ENCODE measurements at regions not wholly inside any gene's neighbourhood (a gene's known extent, or its start where the extent isn't known, plus 50 kb on each side); places are given as distances from the start of the nearest gene placed in this dataset.

DNA sequence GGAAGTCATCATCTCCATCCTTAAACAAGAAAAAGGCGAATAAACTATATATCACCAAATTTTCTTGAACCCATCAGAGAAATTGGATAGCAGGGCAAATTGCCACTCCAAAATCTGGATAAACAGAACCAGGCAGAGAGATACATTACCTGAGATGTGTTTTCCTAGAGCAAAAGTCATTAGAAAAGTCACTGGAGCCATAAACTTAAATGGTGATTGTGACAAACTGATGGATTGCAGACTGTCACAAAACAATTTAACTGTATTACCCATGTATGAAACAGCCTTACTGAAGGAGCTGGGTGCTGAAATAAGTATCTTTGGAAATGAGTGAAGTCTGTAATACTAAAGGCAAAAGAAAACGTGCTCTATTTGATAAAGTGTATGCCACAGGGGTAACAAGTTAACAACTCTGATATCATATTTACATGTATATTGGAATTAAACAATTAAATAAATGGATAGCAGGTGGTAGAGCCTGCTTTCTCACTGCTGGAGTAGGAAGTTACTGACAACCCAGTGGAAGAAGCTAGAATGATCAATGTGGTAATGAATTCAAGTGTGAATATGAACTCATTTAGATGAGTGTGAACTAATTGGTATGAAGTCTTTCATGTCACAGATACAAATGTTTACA is 186.9 kb downstream of the LMBRD1 start:
- Histone ChIP-seq H3K27ac (no peak overlapping the region), H3K27me3 (no peaks in the 10 kb centered on the region), H3K36me3 (no peaks in the 10 kb centered on the region), H3K9me3 (no peaks in the 10 kb centered on the region), H3K4me1 (no peaks in the 10 kb centered on the region), H3K4me3 (no peak overlapping the region)
- intact Hi-C loops (cut with DNase I; ENCODE audit: low total_unique reads): no loop called here
- no peak for DNase-seq
- TF ChIP-seq CTCF (IDR thresholded peaks at IDR 0.05) (no peak), EP300 (IDR thresholded peaks at IDR 0.05; ENCODE audit: low read depth) (no peak), POLR2AphosphoS5 (IDR thresholded peaks at IDR 0.05) (no peak), POLR2A (IDR thresholded peaks at IDR 0.05) (no peak)
- 68 to 73% methylated on average over 2 of the region's 2 CpGs for WGBS, 2 donors (ENCODE audit: low coverage in 1 of 2)
- in situ Hi-C loops (cut with MboI; ENCODE audit: low pct_ligation_motif_present in 1 of 4, low pct_unique_long_range_greater_than_20kb in 1 of 4, low sequenced_read_pairs in 3 of 4): no loop called here

DNA sequence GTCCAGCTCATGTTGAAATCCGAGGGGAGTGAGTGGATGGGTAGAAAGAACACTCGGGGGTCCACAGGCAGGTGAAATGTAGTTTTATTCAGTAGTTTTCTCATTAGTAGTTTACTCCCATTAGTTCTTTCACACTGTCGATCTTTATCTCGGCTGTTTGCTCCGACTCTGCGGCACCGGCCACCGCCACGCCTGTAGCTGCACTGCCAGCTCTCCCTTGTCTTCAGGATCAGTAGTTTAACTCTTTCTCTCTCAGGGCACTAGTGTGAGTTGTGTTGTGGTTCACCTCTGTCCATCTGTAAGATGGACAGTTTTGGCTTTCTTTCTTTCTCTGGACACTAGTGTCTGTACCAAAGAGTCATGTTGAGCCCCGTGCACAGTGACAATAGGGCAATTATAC is 195.7 kb downstream of the LMBRD1 start:
- TF ChIP-seq POLR2A (IDR thresholded peaks at IDR 0.05) (no peak), EP300 (IDR thresholded peaks at IDR 0.05; ENCODE audit: low read depth) (no peak), POLR2AphosphoS5 (IDR thresholded peaks at IDR 0.05) (no peak), CTCF (IDR thresholded peaks at IDR 0.05) (no peak)
- 24 to 43% methylated on average over 2 to 10 of the region's 10 CpGs for WGBS, 2 donors (ENCODE audit: low coverage in 1 of 2)
- Histone ChIP-seq H3K9me3 (no peaks in the 10 kb centered on the region), H3K4me1 (no peaks in the 10 kb centered on the region), H3K36me3 (no peaks in the 10 kb centered on the region), H3K27ac (no peak overlapping the region), H3K27me3 (no peaks in the 10 kb centered on the region), H3K4me3 (no peak overlapping the region)
- in situ Hi-C loops (cut with MboI; ENCODE audit: low pct_ligation_motif_present in 1 of 4, low pct_unique_long_range_greater_than_20kb in 1 of 4, low sequenced_read_pairs in 3 of 4): no loop called here
- no peak for DNase-seq
- intact Hi-C loops (cut with DNase I; ENCODE audit: low total_unique reads): no loop called here

DNA sequence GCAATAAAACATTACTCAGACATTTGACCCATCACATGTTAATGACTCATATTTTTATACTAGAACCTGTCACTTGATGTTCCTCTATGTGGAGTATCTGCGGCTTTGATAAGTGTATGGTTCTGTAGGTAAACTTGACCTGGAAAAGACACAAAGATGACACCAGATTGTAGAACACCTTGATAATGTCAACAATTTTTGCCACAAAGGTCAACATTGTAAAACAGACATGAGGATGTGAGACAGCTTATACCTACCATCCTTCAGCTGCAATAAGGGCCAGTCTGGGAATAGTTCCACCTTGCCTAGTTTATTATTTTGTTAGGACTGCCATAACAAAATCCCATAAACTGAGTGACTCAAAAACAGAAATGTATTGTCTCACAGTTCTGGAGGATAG is 202.4 kb downstream of the LMBRD1 start:
- H3K27me3 ChIP-seq: no peaks in the 10 kb centered on the region
- DNase-seq: no peak
- no peaks in the 10 kb centered on the region for H3K4me1 ChIP-seq
- H3K36me3 ChIP-seq: no peaks in the 10 kb centered on the region
- 98 to 100% methylated on average over 1 of the region's 1 CpG for WGBS, 2 donors (ENCODE audit: low coverage in 1 of 2)
- intact Hi-C loops (cut with DNase I; ENCODE audit: low total_unique reads): no loop called here
- H3K9me3 ChIP-seq: no peaks in the 10 kb centered on the region
- no peak overlapping the region for H3K27ac ChIP-seq
- TF ChIP-seq POLR2AphosphoS5 (IDR thresholded peaks at IDR 0.05) (no peak), CTCF (IDR thresholded peaks at IDR 0.05) (no peak), EP300 (IDR thresholded peaks at IDR 0.05; ENCODE audit: low read depth) (no peak), POLR2A (IDR thresholded peaks at IDR 0.05) (no peak)
- in situ Hi-C loops (cut with MboI; ENCODE audit: low pct_ligation_motif_present in 1 of 4, low pct_unique_long_range_greater_than_20kb in 1 of 4, low sequenced_read_pairs in 3 of 4): no loop called here
- H3K4me3 ChIP-seq: no peak overlapping the region

DNA sequence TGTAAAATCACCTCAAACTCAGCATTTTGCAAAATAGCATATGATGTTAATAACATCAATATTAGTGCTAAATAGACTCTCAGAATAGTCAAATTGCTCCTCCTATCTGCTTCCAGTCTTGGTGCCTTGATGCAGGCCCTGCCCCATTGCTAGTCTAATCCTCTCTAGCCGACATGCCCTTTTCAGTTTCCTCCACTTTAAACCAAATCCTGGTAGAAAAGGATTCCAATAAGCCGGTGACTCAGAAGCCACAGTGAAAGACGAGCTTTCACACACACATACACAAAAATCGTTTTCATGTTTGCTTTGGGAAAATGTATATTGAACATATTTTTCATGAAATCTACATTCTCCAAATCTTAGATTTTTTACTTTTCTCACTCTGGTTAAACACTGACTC is 203.1 kb downstream of the LMBRD1 start:
- Histone ChIP-seq H3K27ac (no peak overlapping the region), H3K36me3 (no peaks in the 10 kb centered on the region), H3K27me3 (no peaks in the 10 kb centered on the region), H3K4me1 (no peaks in the 10 kb centered on the region), H3K9me3 (no peaks in the 10 kb centered on the region), H3K4me3 (no peak overlapping the region)
- in situ Hi-C loops (cut with MboI; ENCODE audit: low pct_ligation_motif_present in 1 of 4, low pct_unique_long_range_greater_than_20kb in 1 of 4, low sequenced_read_pairs in 3 of 4) (no loop called here), intact Hi-C loops (cut with DNase I; ENCODE audit: low total_unique reads) (no loop called here)
- no peak for DNase-seq
- 77 to 82% methylated on average over 4 of the region's 4 CpGs for WGBS, 2 donors (ENCODE audit: low coverage in 1 of 2)
- TF ChIP-seq EP300 (IDR thresholded peaks at IDR 0.05; ENCODE audit: low read depth) (no peak), POLR2A (IDR thresholded peaks at IDR 0.05) (no peak), POLR2AphosphoS5 (IDR thresholded peaks at IDR 0.05) (no peak), CTCF (IDR thresholded peaks at IDR 0.05) (no peak)

Measured in transverse colon (tissue), 4 donors.